OCI-LY7 (cell line): ENCODE measurements at regions not wholly inside any gene's neighbourhood (a gene's known extent, or its start where the extent isn't known, plus 50 kb on each side); places are given as distances from the start of the nearest gene placed in this dataset.

Experiments used
- EZH2phosphoT487 ChIP-seq: fragments of 200-600 bp; sonication (generic); IDR thresholded peaks from 2 replicates; pipeline ENCODE4 v1.6.1; 2018; ENCODE audit warnings: low read depth, borderline replicate concordance, mild to moderate bottlenecking, mixed run types, antibody characterized with exemption, low read length, moderate library complexity, mixed read lengths
- TF ChIP-seq, protein P1 (sequence below): fragments of 200-600 bp; sonication (generic); conservative IDR thresholded peaks from 2 replicates; pipeline ENCODE4 v1.5.1; 2014; ENCODE audit warnings: mild to moderate bottlenecking, antibody characterized with exemption, low read length, moderate library complexity, mixed read lengths

DNA sequence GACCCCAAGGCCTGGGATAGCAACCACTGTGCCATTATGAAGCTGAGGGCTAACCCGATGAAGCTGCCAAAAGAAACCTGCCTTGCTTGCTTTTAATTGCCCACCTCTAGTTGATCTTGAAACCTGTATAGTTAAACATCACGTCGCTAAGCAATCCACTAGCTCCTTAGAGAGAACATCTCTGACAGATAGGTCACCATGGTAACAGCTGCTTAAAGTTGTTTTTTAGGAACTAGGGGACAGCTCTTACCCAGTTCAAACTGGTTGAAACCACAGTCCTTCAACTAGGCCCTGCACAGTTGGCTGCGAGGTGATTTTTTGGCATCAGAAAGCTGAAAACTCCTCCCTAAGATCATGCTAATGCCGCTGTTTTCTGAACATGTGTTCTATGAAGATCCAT lies 135.7 kb downstream of the EBLN2 start:
- TF ChIP-seq, protein P1, sequence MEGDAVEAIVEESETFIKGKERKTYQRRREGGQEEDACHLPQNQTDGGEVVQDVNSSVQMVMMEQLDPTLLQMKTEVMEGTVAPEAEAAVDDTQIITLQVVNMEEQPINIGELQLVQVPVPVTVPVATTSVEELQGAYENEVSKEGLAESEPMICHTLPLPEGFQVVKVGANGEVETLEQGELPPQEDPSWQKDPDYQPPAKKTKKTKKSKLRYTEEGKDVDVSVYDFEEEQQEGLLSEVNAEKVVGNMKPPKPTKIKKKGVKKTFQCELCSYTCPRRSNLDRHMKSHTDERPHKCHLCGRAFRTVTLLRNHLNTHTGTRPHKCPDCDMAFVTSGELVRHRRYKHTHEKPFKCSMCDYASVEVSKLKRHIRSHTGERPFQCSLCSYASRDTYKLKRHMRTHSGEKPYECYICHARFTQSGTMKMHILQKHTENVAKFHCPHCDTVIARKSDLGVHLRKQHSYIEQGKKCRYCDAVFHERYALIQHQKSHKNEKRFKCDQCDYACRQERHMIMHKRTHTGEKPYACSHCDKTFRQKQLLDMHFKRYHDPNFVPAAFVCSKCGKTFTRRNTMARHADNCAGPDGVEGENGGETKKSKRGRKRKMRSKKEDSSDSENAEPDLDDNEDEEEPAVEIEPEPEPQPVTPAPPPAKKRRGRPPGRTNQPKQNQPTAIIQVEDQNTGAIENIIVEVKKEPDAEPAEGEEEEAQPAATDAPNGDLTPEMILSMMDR = no peak
- TF ChIP-seq EZH2phosphoT487 = no peak
